Keratinocyte (primary cell): ENCODE measurements at regions not wholly inside any gene's neighbourhood (a gene's known extent, or its start where the extent isn't known, plus 50 kb on each side); places are given as distances from the start of the nearest gene placed in this dataset.
"Not testable (repeated sequence)": the region's sequence is repeated elsewhere in the genome, so short reads cannot be mapped to it uniquely, and the experiment has no call there.

Experiments used
- DNase-seq: peaks from one replicate; pipeline ENCODE4 v3.0.0-alpha.2; 2011; ENCODE audit warnings: low read depth, missing footprints, low spot score
- FAIRE-seq: peaks from 2 replicates; lab custom pipeline; 2011; peaks lifted over from hg19 to GRCh38; lab: Jason Lieb, UNC
- H2AFZ ChIP-seq: 2 replicates; pipeline ENCODE4 v1.6.0; 2012; ENCODE audit warnings: low read length, control low read depth, inconsistent platforms; ENCODE audit not compliant: control insufficient read depth
- H3K27ac ChIP-seq: 2 replicates; pipeline ENCODE4 v1.5.1; 2011; ENCODE audit warnings: low read length; ENCODE audit not compliant: control insufficient read depth, insufficient read depth
- H3K27me3 ChIP-seq: 3 replicates; pipeline ENCODE4 v1.6.0; 2011; ENCODE audit warnings: low read length; ENCODE audit not compliant: control insufficient read depth, insufficient read depth; ENCODE audit errors: extremely low read depth
- H3K36me3 ChIP-seq, 2 experiments: 2 replicates in 1 of 2; 3 replicates in 1 of 2; pipeline ENCODE4 v1.5.1; 2011; ENCODE audit warnings: low read length in 2 of 2, mild to moderate bottlenecking in 1 of 2; ENCODE audit not compliant: control insufficient read depth in 2 of 2, insufficient read depth in 2 of 2; ENCODE audit errors: extremely low read depth in 1 of 2
- H3K4me1 ChIP-seq: 3 replicates; pipeline ENCODE4 v1.5.1; 2011; ENCODE audit warnings: low read length; ENCODE audit not compliant: control insufficient read depth, insufficient read depth; ENCODE audit errors: extremely low read depth
- H3K4me2 ChIP-seq: 3 replicates; pipeline ENCODE4 v1.6.0; 2011; ENCODE audit warnings: low read depth, low read length; ENCODE audit not compliant: control insufficient read depth, insufficient read depth; ENCODE audit errors: extremely low read depth
- H3K4me3 ChIP-seq, 3 experiments: fragments of 200-600 bp in 1 of 3; sonication (generic) in 1 of 3; 2 replicates in 2 of 3; 3 replicates in 1 of 3; pipeline ENCODE4 v1.5.1; 2011 to 2016; ENCODE audit warnings: low read length in 3 of 3, mild to moderate bottlenecking in 3 of 3, control low read depth in 2 of 3, inconsistent platforms in 1 of 3, low read depth in 1 of 3, mixed read lengths in 1 of 3, mixed run types in 1 of 3, moderate library complexity in 1 of 3; ENCODE audit not compliant: control insufficient read depth in 2 of 3, insufficient read depth in 2 of 3; ENCODE audit errors: extremely low read depth in 1 of 3
- H3K79me2 ChIP-seq: 2 replicates; pipeline ENCODE4 v1.6.0; 2012; ENCODE audit warnings: low read length; ENCODE audit not compliant: control insufficient read depth, insufficient read depth
- H3K9ac ChIP-seq: 3 replicates; pipeline ENCODE4 v1.6.0; 2011; ENCODE audit warnings: low read length; ENCODE audit not compliant: control insufficient read depth, insufficient read depth; ENCODE audit errors: extremely low read depth
- H3K9me1 ChIP-seq: 3 replicates; pipeline ENCODE4 v1.6.0; 2011; ENCODE audit warnings: low read length; ENCODE audit not compliant: control insufficient read depth, insufficient read depth; ENCODE audit errors: extremely low read depth
- H3K9me3 ChIP-seq: 2 replicates; pipeline ENCODE4 v1.5.1; 2012; ENCODE audit warnings: low read depth, low read length; ENCODE audit not compliant: control insufficient read depth
- H4K20me1 ChIP-seq: 3 replicates; pipeline ENCODE4 v1.6.0; 2011; ENCODE audit warnings: low read length; ENCODE audit not compliant: control insufficient read depth, insufficient read depth; ENCODE audit errors: extremely low read depth
- CTCF ChIP-seq, 3 experiments: IDR thresholded peaks in 1 of 3; conservative IDR thresholded peaks in 1 of 3; optimal IDR thresholded peaks in 1 of 3; 2 replicates in 2 of 3; 3 replicates in 1 of 3; pipeline versions ENCODE3 to v1.5.1; 2011; ENCODE audit warnings: low read length in 3 of 3, mild to moderate bottlenecking in 3 of 3, moderate library complexity in 2 of 3, control low read depth in 1 of 3, inconsistent platforms in 1 of 3; ENCODE audit not compliant: insufficient read depth in 2 of 3; ENCODE audit errors: extremely low read depth in 1 of 3
- EZH2 ChIP-seq: IDR thresholded peaks from one replicate; pipeline ENCODE4 v1.6.1; 2012; ENCODE audit warnings: inconsistent platforms, mild to moderate bottlenecking, low read length, moderate library complexity
- dilution Hi-C: fragments of 300-500 bp; cut with MboI; formaldehyde crosslinking; loops from one replicate; pipeline ENCODE4 v1.7.0; 2020; ENCODE audit warnings: low sequenced_read_pairs; ENCODE audit not compliant: extremely low pct_ligation_motif_present

DNA sequence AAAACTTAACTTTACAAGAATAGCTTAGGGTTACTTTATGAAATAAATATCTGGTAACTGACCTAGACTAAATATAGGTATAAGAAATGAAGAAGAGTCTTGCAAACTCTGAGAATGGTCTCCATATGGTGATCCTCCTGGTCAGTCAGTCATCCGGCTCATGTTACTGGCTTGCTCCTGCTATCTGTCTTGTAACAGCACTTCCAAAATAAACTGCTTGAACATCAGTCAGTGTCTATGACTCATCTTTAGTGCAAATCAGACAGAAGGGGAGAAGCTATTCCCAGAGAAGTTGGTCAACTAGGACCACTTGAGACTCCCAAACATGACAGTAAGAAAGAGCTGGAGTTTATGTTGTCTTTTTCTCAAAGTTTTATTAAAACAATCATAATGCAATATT lies 1550.9 kb downstream of the PCDH9 start:
- Histone ChIP-seq H3K9ac (no peak overlapping the region), H3K4me2 (no peak overlapping the region), H3K27me3 (no peaks in the 10 kb centered on the region), H3K27ac (no peak overlapping the region), H2AFZ (no peak overlapping the region), H3K9me3 (peaks cover 2% of the 10 kb centered on the region), H4K20me1 (no peaks in the 10 kb centered on the region), H3K36me3 (no peaks in the 10 kb centered on the region), H3K4me3 (no peak overlapping the region), H3K9me1 (no peaks in the 10 kb centered on the region), H3K79me2 (no peaks in the 10 kb centered on the region), H3K4me1 (no peaks in the 10 kb centered on the region)
- no peak for TF ChIP-seq EZH2
- no peak for TF ChIP-seq CTCF (optimal IDR thresholded peaks at IDR 0.05 in 1 of 3, IDR thresholded peaks at IDR 0.05 in 1 of 3, conservative IDR thresholded peaks at IDR 0.05 in 1 of 3; ENCODE audit: extremely low read depth in 1 of 3, insufficient read depth in 2 of 3, low read length in 3 of 3)
- DNase-seq (no peak), FAIRE-seq (no peak)
- dilution Hi-C loops, result no loop called here

- no peaks in the 10 kb centered on the region for H3K79me2 ChIP-seq
- H3K27me3 ChIP-seq, result no peaks in the 10 kb centered on the region
- no peak for FAIRE-seq
- H3K27ac ChIP-seq, result no peak overlapping the region
- no peak overlapping the region for H3K4me2 ChIP-seq
- H3K9me1 ChIP-seq, result no peaks in the 10 kb centered on the region
- H3K4me1 ChIP-seq, result no peaks in the 10 kb centered on the region
- no peak overlapping the region for H2AFZ ChIP-seq
- peaks cover 2% of the 10 kb centered on the region for H3K9me3 ChIP-seq
- TF ChIP-seq EZH2, result no peak
- no peak for TF ChIP-seq CTCF (optimal IDR thresholded peaks at IDR 0.05 in 1 of 3, IDR thresholded peaks at IDR 0.05 in 1 of 3, conservative IDR thresholded peaks at IDR 0.05 in 1 of 3; ENCODE audit: extremely low read depth in 1 of 3, insufficient read depth in 2 of 3, low read length in 3 of 3)
- no peak for DNase-seq
- H3K4me3 ChIP-seq, result no peak overlapping the region
- dilution Hi-C loops, result no loop called here
- H3K9ac ChIP-seq, result no peak overlapping the region
- H4K20me1 ChIP-seq, result no peaks in the 10 kb centered on the region
- H3K36me3 ChIP-seq, result no peaks in the 10 kb centered on the region
Observed at GRCh38 chr13:65677906-65678305, 1552.2 kb downstream of the PCDH9 start.

DNA sequence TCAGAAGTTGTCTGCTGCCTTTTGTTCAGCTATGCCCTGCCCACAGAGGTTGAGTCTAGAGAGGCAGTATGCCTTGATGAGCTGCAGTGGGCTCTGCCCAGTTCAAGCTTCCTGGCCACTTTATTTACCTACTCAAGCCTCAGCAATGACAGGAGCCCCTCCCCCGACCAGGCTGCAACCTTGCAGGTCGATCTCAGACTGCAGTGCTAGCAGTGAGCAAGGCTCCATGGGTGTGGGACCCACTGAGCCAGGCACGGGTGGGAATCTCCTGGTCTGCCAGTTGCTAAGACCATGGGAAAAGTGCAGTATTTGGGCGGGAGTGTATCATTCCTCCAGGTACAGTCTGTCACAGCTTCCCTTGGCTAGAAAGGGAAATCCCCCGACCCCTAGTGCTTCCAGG lies 1554.8 kb downstream of the PCDH9 start:
- H4K20me1 ChIP-seq, H3K27ac ChIP-seq, DNase-seq, H3K36me3 ChIP-seq, H2AFZ ChIP-seq, H3K27me3 ChIP-seq, H3K9me3 ChIP-seq, H3K79me2 ChIP-seq, H3K9ac ChIP-seq, H3K4me3 ChIP-seq, FAIRE-seq, dilution Hi-C loops, H3K9me1 ChIP-seq, H3K4me1 ChIP-seq, H3K4me2 ChIP-seq: not testable (repeated sequence)
